Neural crest cell (in vitro differentiated cells): ENCODE measurements at regions not wholly inside any gene's neighbourhood (a gene's known extent, or its start where the extent isn't known, plus 50 kb on each side); places are given as distances from the start of the nearest gene placed in this dataset.

ENCODE experiments used
- DNase-seq: peaks from one replicate; pipeline ENCODE4 v3.0.0; 2021; ENCODE audit warnings: low read depth, mixed read lengths, low spot score
- H3K27ac Mint-ChIP-seq: one replicate; pipeline ENCODE4 v1.8.0; 2021; ENCODE audit warnings: mild to moderate bottlenecking, mixed read lengths; ENCODE audit not compliant: unreplicated experiment
- H3K27me3 Mint-ChIP-seq: 2 replicates; pipeline ENCODE4 v1.8.0; 2021; ENCODE audit warnings: low read depth, mild to moderate bottlenecking, mixed read lengths
- H3K36me3 Mint-ChIP-seq: 2 replicates; pipeline ENCODE4 v1.8.0; 2021; ENCODE audit warnings: low read depth, mild to moderate bottlenecking, mixed read lengths
- H3K4me1 Mint-ChIP-seq: 2 replicates; pipeline ENCODE4 v1.8.0; 2021; ENCODE audit warnings: mixed read lengths
- H3K4me3 Mint-ChIP-seq: one replicate; pipeline ENCODE4 v1.8.0; 2021; ENCODE audit warnings: mild to moderate bottlenecking, mixed read lengths
- H3K9me3 Mint-ChIP-seq: 2 replicates; pipeline ENCODE4 v1.8.0; 2021; ENCODE audit warnings: mixed read lengths
- CTCF ChIP-seq: fragments of 200-600 bp; sonication (generic); conservative IDR thresholded peaks from 2 replicates; pipeline ENCODE4 v1.5.0; 2021; ENCODE audit warnings: antibody characterized with exemption, mild to moderate bottlenecking

GRCh38 chr7:92991190-92991589, 126.6 kb downstream of the SAMD9 start:
- Mint-ChIP-seq H3K4me1 (no peaks in the 10 kb centered on the region), H3K36me3 (no peaks in the 10 kb centered on the region), H3K4me3 (no peak overlapping the region), H3K9me3 (no peaks in the 10 kb centered on the region), H3K27me3 (no peaks in the 10 kb centered on the region), H3K27ac (no peak overlapping the region)
- TF ChIP-seq CTCF: no peak
- no peak for DNase-seq

GRCh38 chr7:92988941-92989545, 128.7 kb downstream of the SAMD9 start:
- H3K9me3 Mint-ChIP-seq: peaks cover 3% of the 10 kb centered on the region
- DNase-seq: no peak
- no peaks in the 10 kb centered on the region for H3K27me3 Mint-ChIP-seq
- no peak overlapping the region for H3K4me3 Mint-ChIP-seq
- TF ChIP-seq CTCF: no peak
- no peak overlapping the region for H3K27ac Mint-ChIP-seq
- H3K4me1 Mint-ChIP-seq: no peaks in the 10 kb centered on the region
- H3K36me3 Mint-ChIP-seq: no peaks in the 10 kb centered on the region

GRCh38 chr7:92988051-92988450, 129.7 kb downstream of the SAMD9 start:
- Mint-ChIP-seq H3K27me3 (no peaks in the 10 kb centered on the region), H3K27ac (no peak overlapping the region), H3K4me3 (no peak overlapping the region), H3K4me1 (no peaks in the 10 kb centered on the region), H3K9me3 (peaks cover 3% of the 10 kb centered on the region), H3K36me3 (no peaks in the 10 kb centered on the region)
- DNase-seq: no peak
- TF ChIP-seq CTCF: peak; percentile 59

- Mint-ChIP-seq H3K4me3 (no peak overlapping the region), H3K27ac (no peak overlapping the region), H3K4me1 (no peaks in the 10 kb centered on the region), H3K9me3 (peaks cover 3% of the 10 kb centered on the region), H3K36me3 (no peaks in the 10 kb centered on the region), H3K27me3 (no peaks in the 10 kb centered on the region)
- no peak for TF ChIP-seq CTCF
- no peak for DNase-seq
These were observed 130.2 kb downstream of the SAMD9 start for GRCh38 chr7:92987538-92987937.

- no peaks in the 10 kb centered on the region for H3K27me3 Mint-ChIP-seq
- DNase-seq: no peak
- no peaks in the 10 kb centered on the region for H3K36me3 Mint-ChIP-seq
- H3K4me1 Mint-ChIP-seq: no peaks in the 10 kb centered on the region
- H3K4me3 Mint-ChIP-seq: no peak overlapping the region
- no peak overlapping the region for H3K27ac Mint-ChIP-seq
- peaks cover 3% of the 10 kb centered on the region for H3K9me3 Mint-ChIP-seq
- no peak for TF ChIP-seq CTCF
These were observed 130.7 kb downstream of the SAMD9 start for GRCh38 chr7:92987095-92987494.
